ENCODE measurements at regions not wholly inside any gene's neighbourhood (a gene's known extent, or its start where the extent isn't known, plus 50 kb on each side); places are given as distances from the start of the nearest gene placed in this dataset.

GRCh38 chr11:27201454-27202302 lies 161.1 kb downstream of the BBOX1 start:
- TF ChIP-seq POLR2A (IDR thresholded peaks at IDR 0.05) (no peak), CTCF (IDR thresholded peaks at IDR 0.05) (no peak)
